RWPE2 (cell line): ENCODE measurements at regions not wholly inside any gene's neighbourhood (a gene's known extent, or its start where the extent isn't known, plus 50 kb on each side); places are given as distances from the start of the nearest gene placed in this dataset.

Experiments
- ATAC-seq: fragments of 200-7000 bp; cut with Tn5 transposase; 3 replicates; pipeline ENCODE4 v1.9.1; 2021; ENCODE audit warnings: low read depth
- DNase-seq: peaks from one replicate; pipeline ENCODE4 v3.0.0-alpha.2; 2020; ENCODE audit warnings: low spot score
- H3K27ac ChIP-seq: fragments of 450-650 bp; 2 replicates; pipeline ENCODE4 v1.5.1; 2017; ENCODE audit warnings: mild to moderate bottlenecking; ENCODE audit not compliant: poor library complexity, severe bottlenecking
- H3K27me3 ChIP-seq: fragments of 250-450 bp; sonication (Bioruptor Pico); 2 replicates; pipeline ENCODE4 v1.5.1; 2021; ENCODE audit warnings: mild to moderate bottlenecking, moderate library complexity; ENCODE audit not compliant: insufficient read depth, poor library complexity, severe bottlenecking
- H3K36me3 ChIP-seq: fragments of 250-450 bp; sonication (Bioruptor Pico); 2 replicates; pipeline ENCODE4 v1.5.1; 2020; ENCODE audit warnings: low read depth, mild to moderate bottlenecking, moderate library complexity
- H3K4me1 ChIP-seq: fragments of 250-450 bp; sonication (Bioruptor Pico); 2 replicates; pipeline ENCODE4 v1.5.1; 2021; ENCODE audit warnings: mild to moderate bottlenecking, moderate library complexity; ENCODE audit not compliant: insufficient read depth, poor library complexity, severe bottlenecking
- H3K4me3 ChIP-seq: fragments of 250-450 bp; sonication (Bioruptor Pico); 2 replicates; pipeline ENCODE4 v1.5.1; 2021; ENCODE audit warnings: mild to moderate bottlenecking, moderate library complexity; ENCODE audit not compliant: severe bottlenecking
- H3K9me3 ChIP-seq: fragments of 250-450 bp; sonication (Bioruptor Pico); 2 replicates; pipeline ENCODE4 v1.5.1; 2021; ENCODE audit warnings: mild to moderate bottlenecking, moderate library complexity; ENCODE audit not compliant: severe bottlenecking
- CTCF ChIP-seq: fragments of 450-650 bp; IDR thresholded peaks from one replicate; pipeline ENCODE4 v1.5.1; 2017; ENCODE audit warnings: mild to moderate bottlenecking, moderate library complexity; ENCODE audit not compliant: poor library complexity, severe bottlenecking

- DNase-seq, result no peak
- Histone ChIP-seq H3K36me3 (no peaks in the 10 kb centered on the region), H3K27ac (no peak overlapping the region), H3K27me3 (peaks cover 6% of the 10 kb centered on the region), H3K4me1 (no peaks in the 10 kb centered on the region), H3K4me3 (no peak overlapping the region), H3K9me3 (no peaks in the 10 kb centered on the region)
- ATAC-seq, result no peak
- TF ChIP-seq CTCF, result no peak
These were observed 341.5 kb upstream of the CCNH start for GRCh38 chr5:87754009-87754757.

- no peak for DNase-seq
These were observed 339.6 kb upstream of the CCNH start for GRCh38 chr5:87752362-87752761.

GRCh38 chr5:87751824-87752223 lies 339.1 kb upstream of the CCNH start:
- Histone ChIP-seq H3K9me3 (no peaks in the 10 kb centered on the region), H3K4me3 (no peak overlapping the region), H3K4me1 (peaks cover 4% of the 10 kb centered on the region), H3K36me3 (no peaks in the 10 kb centered on the region), H3K27ac (no peak overlapping the region), H3K27me3 (peaks cover 6% of the 10 kb centered on the region)
- DNase-seq (no peak), ATAC-seq (no peak)
- TF ChIP-seq CTCF, result no peak

More at GRCh38 chr5:87752362-87752761, 339.6 kb upstream of the CCNH start:
- H3K36me3 ChIP-seq, result no peaks in the 10 kb centered on the region
- H3K4me3 ChIP-seq, result no peak overlapping the region
- H3K27me3 ChIP-seq, result peaks cover 6% of the 10 kb centered on the region
- ATAC-seq, result peak; percentile 76
- H3K9me3 ChIP-seq, result no peaks in the 10 kb centered on the region
- H3K27ac ChIP-seq, result no peak overlapping the region
- no peak for TF ChIP-seq CTCF
- peaks cover 2% of the 10 kb centered on the region for H3K4me1 ChIP-seq

- H3K27ac ChIP-seq, result peak overlapping the region; percentile 68
- no peaks in the 10 kb centered on the region for H3K36me3 ChIP-seq
- no peak for TF ChIP-seq CTCF
- H3K4me1 ChIP-seq, result peaks cover 16% of the 10 kb centered on the region
- no peak for DNase-seq
- no peak overlapping the region for H3K4me3 ChIP-seq
- no peaks in the 10 kb centered on the region for H3K9me3 ChIP-seq
- ATAC-seq, result peak; percentile 86
- H3K27me3 ChIP-seq, result no peaks in the 10 kb centered on the region
These were observed 334.2 kb upstream of the CCNH start for GRCh38 chr5:87746891-87747377.

GRCh38 chr5:87746341-87746740 lies 333.6 kb upstream of the CCNH start:
- H3K27ac ChIP-seq, result peak overlapping the region; percentile 68
- TF ChIP-seq CTCF, result no peak
- H3K4me3 ChIP-seq, result no peak overlapping the region
- ATAC-seq (peak; percentile 20; the same call in 2 of the 3 replicates), DNase-seq (no peak)
- no peaks in the 10 kb centered on the region for H3K27me3 ChIP-seq
- H3K4me1 ChIP-seq, result peaks cover 16% of the 10 kb centered on the region
- H3K36me3 ChIP-seq, result no peaks in the 10 kb centered on the region
- no peaks in the 10 kb centered on the region for H3K9me3 ChIP-seq
